ENCODE measurements at regions not wholly inside any gene's neighbourhood (a gene's known extent, or its start where the extent isn't known, plus 50 kb on each side); places are given as distances from the start of the nearest gene placed in this dataset.

- Histone ChIP-seq H4K20me1 (ENCODE audit: control insufficient read depth, insufficient read depth) (no peaks in the 10 kb centered on the region), H3K79me2 (ENCODE audit: control insufficient read depth, insufficient read depth, low read length) (no peaks in the 10 kb centered on the region), H3K9me3 (replicated peaks; ENCODE audit: control insufficient read depth, insufficient read depth, low read length) (no peaks in the 10 kb centered on the region), H3K4me2 (ENCODE audit: control insufficient read depth, insufficient read depth) (no peak overlapping the region), H3K36me3 (ENCODE audit: control insufficient read depth in 2 of 2, insufficient read depth in 2 of 2, low read length in 1 of 2) (no peaks in the 10 kb centered on the region), H3K9ac (ENCODE audit: control insufficient read depth, insufficient read depth, low read length) (no peak overlapping the region), H3K27ac (ENCODE audit: control insufficient read depth, insufficient read depth) (no peak overlapping the region), H2AFZ (ENCODE audit: control insufficient read depth, low read depth, low read length) (no peak overlapping the region), H3K27me3 (replicated peaks in 1 of 2; ENCODE audit: control insufficient read depth in 2 of 2, insufficient read depth in 2 of 2, low read length in 1 of 2) (no peaks in the 10 kb centered on the region), H3K4me3 (no peak overlapping the region), H3K4me1 (ENCODE audit: control insufficient read depth, insufficient read depth, low read length) (no peaks in the 10 kb centered on the region)
- ChIA-PET RAD21 (ENCODE audit: unreplicated experiment) (no interaction called here), SMC1A (ENCODE audit: uncharacterized antibody, unreplicated experiment) (no interaction called here), POLR2A (no interaction called here), CTCF (interaction anchor here (0.6 to 0.7 kb wide), 2 partner anchors 106 to 213 kb away, joined by 3 to 4 read pairs; no protein-coding TSS in a partner anchor)
- in situ Hi-C loops (cut with MboI), result no loop called here
- WGBS (ENCODE audit: insufficient coverage, insufficient replicate concordance, low lambda C conversion rate, missing lambda C conversion rate), result 89% methylated on average over 1 of the region's 1 CpG
- intact Hi-C loops (cut with micrococcal nuclease; ENCODE audit: unreplicated experiment), result no loop called here
- no TSS peak for BruUV-seq (replicated peaks)
- FAIRE-seq (no peak), DNase-seq (ENCODE audit: low read depth, low spot score) (no peak), ATAC-seq (no peak)
- no peak for TF ChIP-seq ESRRA (IDR thresholded peaks at IDR 0.05; ENCODE audit: low read length)
- no peak for TF ChIP-seq HDGF (IDR thresholded peaks at IDR 0.05)
- TF ChIP-seq NKRF (conservative IDR thresholded peaks at IDR 0.05), result no peak
- no peak for TF ChIP-seq CREM (IDR thresholded peaks at IDR 0.05; ENCODE audit: low read depth)
- no peak for TF ChIP-seq NFIC (IDR thresholded peaks at IDR 0.05; ENCODE audit: low read depth, low read length)
- no peak for TF ChIP-seq SUZ12 (IDR thresholded peaks at IDR 0.05; ENCODE audit: unreplicated experiment)
- TF ChIP-seq ZNF384 (IDR thresholded peaks at IDR 0.05; ENCODE audit: borderline replicate concordance, low read depth, low read length), result no peak
- no peak for TF ChIP-seq ZNF217 (IDR thresholded peaks at IDR 0.05)
- no peak for TF ChIP-seq ASH2L (IDR thresholded peaks at IDR 0.05; ENCODE audit: borderline replicate concordance, low read depth)
- no peak for TF ChIP-seq MEF2A (IDR thresholded peaks at IDR 0.05; ENCODE audit: insufficient read depth, low read depth, low read length)
- TF ChIP-seq RAD51 (IDR thresholded peaks at IDR 0.05), result no peak
- TF ChIP-seq REST (IDR thresholded peaks at IDR 0.05; ENCODE audit: low read depth, low read length), result no peak
- no peak for TF ChIP-seq TARDBP (IDR thresholded peaks at IDR 0.05; ENCODE audit: borderline replicate concordance)
Observed at GRCh38 chr5:125185740-125186139, 439.3 kb upstream of the ZNF608 start.

Data from GM12878 (cell line).